ENCODE measurements at regions not wholly inside any gene's neighbourhood (a gene's known extent, or its start where the extent isn't known, plus 50 kb on each side); places are given as distances from the start of the nearest gene placed in this dataset.

DNA sequence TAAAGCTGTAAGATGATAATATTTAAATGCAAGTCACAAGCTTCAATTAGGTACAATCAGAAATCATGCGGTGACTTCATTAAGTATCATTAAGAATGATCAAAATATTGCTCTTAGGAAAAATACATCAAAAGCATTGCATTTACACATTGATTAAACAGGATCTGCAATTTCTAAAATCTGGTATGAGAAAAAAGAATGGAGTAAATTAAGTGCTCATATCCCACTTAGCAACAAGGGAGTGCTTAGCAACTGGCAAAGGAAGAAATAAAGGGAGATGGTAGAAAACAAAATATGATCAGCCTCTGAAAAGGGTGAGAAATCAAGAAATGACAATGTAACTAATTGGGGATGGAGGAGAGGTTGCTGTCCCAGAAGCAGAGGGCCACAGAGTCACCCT is 1918.2 kb upstream of the PIK3C3 start:
- no peak overlapping the region for H3K4me3 ChIP-seq
- TF ChIP-seq EP300 (IDR thresholded peaks at IDR 0.05; ENCODE audit: low read depth) = no peak
- TF ChIP-seq POLR2AphosphoS5 (IDR thresholded peaks at IDR 0.05) = no peak
- TF ChIP-seq, protein P1, sequence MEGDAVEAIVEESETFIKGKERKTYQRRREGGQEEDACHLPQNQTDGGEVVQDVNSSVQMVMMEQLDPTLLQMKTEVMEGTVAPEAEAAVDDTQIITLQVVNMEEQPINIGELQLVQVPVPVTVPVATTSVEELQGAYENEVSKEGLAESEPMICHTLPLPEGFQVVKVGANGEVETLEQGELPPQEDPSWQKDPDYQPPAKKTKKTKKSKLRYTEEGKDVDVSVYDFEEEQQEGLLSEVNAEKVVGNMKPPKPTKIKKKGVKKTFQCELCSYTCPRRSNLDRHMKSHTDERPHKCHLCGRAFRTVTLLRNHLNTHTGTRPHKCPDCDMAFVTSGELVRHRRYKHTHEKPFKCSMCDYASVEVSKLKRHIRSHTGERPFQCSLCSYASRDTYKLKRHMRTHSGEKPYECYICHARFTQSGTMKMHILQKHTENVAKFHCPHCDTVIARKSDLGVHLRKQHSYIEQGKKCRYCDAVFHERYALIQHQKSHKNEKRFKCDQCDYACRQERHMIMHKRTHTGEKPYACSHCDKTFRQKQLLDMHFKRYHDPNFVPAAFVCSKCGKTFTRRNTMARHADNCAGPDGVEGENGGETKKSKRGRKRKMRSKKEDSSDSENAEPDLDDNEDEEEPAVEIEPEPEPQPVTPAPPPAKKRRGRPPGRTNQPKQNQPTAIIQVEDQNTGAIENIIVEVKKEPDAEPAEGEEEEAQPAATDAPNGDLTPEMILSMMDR (IDR thresholded peaks at IDR 0.05) = no peak
- TF ChIP-seq POLR2A (IDR thresholded peaks at IDR 0.05) = no peak
- no peaks in the 10 kb centered on the region for H3K9me3 ChIP-seq
- 97 to 100% methylated on average over 1 of the region's 1 CpG for WGBS, 2 donors (ENCODE audit: low coverage in 1 of 2)
- no peaks in the 10 kb centered on the region for H3K27me3 ChIP-seq
- no peaks in the 10 kb centered on the region for H3K36me3 ChIP-seq
- intact Hi-C loops (cut with DNase I; ENCODE audit: low total_unique reads) (no loop called here), in situ Hi-C loops (cut with MboI; ENCODE audit: low pct_ligation_motif_present in 1 of 4, low pct_unique_long_range_greater_than_20kb in 1 of 4, low sequenced_read_pairs in 3 of 4) (no loop called here)
- H3K27ac ChIP-seq = no peak overlapping the region
- no peaks in the 10 kb centered on the region for H3K4me1 ChIP-seq
- no peak for DNase-seq

DNA sequence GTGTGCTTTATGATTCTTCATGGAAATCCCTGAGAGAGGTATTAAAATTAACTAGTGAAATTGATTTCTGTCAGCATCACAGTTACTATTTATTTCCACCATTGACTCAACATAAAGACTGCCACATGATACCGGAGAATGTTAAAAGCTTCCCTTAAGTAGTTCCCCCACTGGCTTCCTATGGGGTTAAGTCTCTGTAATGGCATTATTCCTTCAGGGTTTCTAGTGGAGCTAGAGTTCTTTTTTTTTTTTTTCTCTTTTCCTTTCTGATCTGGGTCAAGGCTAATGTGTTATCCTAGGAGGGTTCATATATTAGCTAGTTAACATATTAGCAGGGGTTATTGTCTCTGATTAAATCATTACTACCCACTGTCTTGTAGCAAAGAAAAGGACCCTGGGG is 1919.1 kb upstream of the PIK3C3 start:
- intact Hi-C loops (cut with DNase I; ENCODE audit: low total_unique reads) = no loop called here

GRCh38 chr18:40032076-40032475 is 1923.0 kb upstream of the PIK3C3 start:
- Histone ChIP-seq H3K4me1 (no peaks in the 10 kb centered on the region), H3K27ac (no peak overlapping the region), H3K9me3 (no peaks in the 10 kb centered on the region), H3K27me3 (no peaks in the 10 kb centered on the region), H3K4me3 (no peak overlapping the region), H3K36me3 (no peaks in the 10 kb centered on the region)
- TF ChIP-seq, protein P1 (IDR thresholded peaks at IDR 0.05) = no peak
- TF ChIP-seq POLR2A (IDR thresholded peaks at IDR 0.05) (no peak), POLR2AphosphoS5 (IDR thresholded peaks at IDR 0.05) (no peak), EP300 (IDR thresholded peaks at IDR 0.05; ENCODE audit: low read depth) (no peak)
- DNase-seq = no peak
- intact Hi-C loops (cut with DNase I; ENCODE audit: low total_unique reads) = no loop called here
- in situ Hi-C loops (cut with MboI; ENCODE audit: low pct_ligation_motif_present in 1 of 4, low pct_unique_long_range_greater_than_20kb in 1 of 4, low sequenced_read_pairs in 3 of 4) = no loop called here
- WGBS, 2 donors (ENCODE audit: low coverage in 1 of 2) = 75 to 80% methylated on average over 5 of the region's 5 CpGs

More for the DNA sequence above, 1919.1 kb upstream of the PIK3C3 start:
- in situ Hi-C loops (cut with MboI; ENCODE audit: low pct_ligation_motif_present in 1 of 4, low pct_unique_long_range_greater_than_20kb in 1 of 4, low sequenced_read_pairs in 3 of 4) = no loop called here
- WGBS, 2 donors (ENCODE audit: low coverage in 1 of 2) = 95 to 100% methylated on average over 1 of the region's 1 CpG
- no peak for DNase-seq
- H3K27me3 ChIP-seq = no peaks in the 10 kb centered on the region
- H3K4me3 ChIP-seq = no peak overlapping the region
- H3K36me3 ChIP-seq = no peaks in the 10 kb centered on the region
- H3K27ac ChIP-seq = no peak overlapping the region
- TF ChIP-seq, protein P1 (IDR thresholded peaks at IDR 0.05) = no peak
- no peak for TF ChIP-seq EP300 (IDR thresholded peaks at IDR 0.05; ENCODE audit: low read depth)
- no peak for TF ChIP-seq POLR2AphosphoS5 (IDR thresholded peaks at IDR 0.05)
- TF ChIP-seq POLR2A (IDR thresholded peaks at IDR 0.05) = no peak
- H3K4me1 ChIP-seq = no peaks in the 10 kb centered on the region
- no peaks in the 10 kb centered on the region for H3K9me3 ChIP-seq

DNA sequence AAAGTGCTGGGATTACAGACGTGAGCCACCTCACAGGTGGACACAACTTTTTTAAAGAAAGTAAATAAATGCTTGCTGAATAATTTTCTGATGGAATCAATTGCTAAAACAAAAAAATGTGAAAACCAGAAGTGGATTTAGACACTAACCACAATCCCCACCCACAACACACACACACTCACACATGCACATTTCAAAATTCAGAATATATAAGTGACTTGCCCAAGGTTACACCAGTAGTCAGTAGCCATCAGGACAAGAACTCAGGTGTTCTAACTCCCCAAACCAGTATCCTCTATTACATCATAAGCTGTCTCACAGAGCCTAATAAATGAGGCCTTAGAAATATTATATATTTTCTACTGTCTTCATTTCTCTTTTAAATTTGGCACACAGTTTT is 1923.6 kb upstream of the PIK3C3 start:
- no peak for DNase-seq
- in situ Hi-C loops (cut with MboI; ENCODE audit: low pct_ligation_motif_present in 1 of 4, low pct_unique_long_range_greater_than_20kb in 1 of 4, low sequenced_read_pairs in 3 of 4) = no loop called here

More for the DNA sequence above, 1923.6 kb upstream of the PIK3C3 start:
- Histone ChIP-seq H3K36me3 (no peaks in the 10 kb centered on the region), H3K27ac (no peak overlapping the region), H3K4me1 (no peaks in the 10 kb centered on the region), H3K9me3 (no peaks in the 10 kb centered on the region), H3K27me3 (no peaks in the 10 kb centered on the region), H3K4me3 (no peak overlapping the region)
- 43 to 55% methylated on average over 1 of the region's 1 CpG for WGBS, 2 donors (ENCODE audit: low coverage in 1 of 2)
- TF ChIP-seq POLR2AphosphoS5 (IDR thresholded peaks at IDR 0.05) (no peak), POLR2A (IDR thresholded peaks at IDR 0.05) (no peak), EP300 (IDR thresholded peaks at IDR 0.05; ENCODE audit: low read depth) (no peak)
- TF ChIP-seq, protein P1 (IDR thresholded peaks at IDR 0.05) = no peak
- intact Hi-C loops (cut with DNase I; ENCODE audit: low total_unique reads) = no loop called here
